ENCODE measurements at regions not wholly inside any gene's neighbourhood (a gene's known extent, or its start where the extent isn't known, plus 50 kb on each side); places are given as distances from the start of the nearest gene placed in this dataset.
"Not testable (repeated sequence)": the region's sequence is repeated elsewhere in the genome, so short reads cannot be mapped to it uniquely, and the experiment has no call there.

DNA sequence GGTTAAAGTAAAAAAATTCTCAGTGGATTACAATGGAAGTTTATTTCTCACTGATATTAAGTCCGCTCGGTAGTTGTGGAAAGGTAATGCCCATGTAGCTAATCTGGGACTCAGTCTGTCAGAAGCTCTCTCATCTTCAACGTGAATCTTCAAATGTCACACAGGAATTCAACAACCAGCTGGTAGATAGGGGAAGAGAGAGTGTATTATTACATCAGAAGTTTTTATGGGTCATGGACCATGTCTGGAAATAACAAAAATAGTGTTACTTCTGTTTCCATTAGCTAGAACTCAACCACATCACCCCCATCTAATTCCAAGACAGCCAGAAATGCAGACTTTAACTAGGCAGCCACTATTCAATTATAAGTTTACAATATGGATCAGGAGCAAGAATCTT, 506.1 kb upstream of the HTR2C start:
- no peak for DNase-seq

DNA sequence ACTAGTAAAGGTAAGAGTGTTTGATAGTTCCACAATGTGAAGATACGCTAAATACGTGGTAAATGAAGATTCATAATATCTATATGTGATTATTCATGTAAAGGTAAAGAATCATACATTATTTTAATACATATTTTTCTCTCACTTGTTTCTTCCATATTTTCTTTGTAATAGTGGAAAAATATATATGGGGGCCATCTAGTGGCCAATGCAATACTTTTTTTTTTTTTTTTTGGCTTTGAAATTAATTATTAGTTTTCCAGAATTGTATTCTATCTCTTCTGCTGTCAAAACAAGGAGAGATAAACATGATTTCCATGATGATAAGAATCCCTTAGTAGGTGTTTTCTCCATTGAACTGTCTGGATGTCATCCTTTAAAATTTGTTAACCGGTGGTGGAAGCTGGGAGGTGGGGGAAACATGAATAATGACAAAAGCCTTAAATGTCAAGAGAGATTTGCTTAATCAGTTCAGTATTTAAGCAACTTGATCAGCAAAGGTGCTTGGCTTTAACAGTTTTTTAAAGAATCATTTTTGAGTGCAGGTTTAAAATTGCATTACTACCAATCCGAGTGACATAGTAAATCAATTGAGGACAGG, 508.7 kb upstream of the HTR2C start:
- no peak for DNase-seq

DNA sequence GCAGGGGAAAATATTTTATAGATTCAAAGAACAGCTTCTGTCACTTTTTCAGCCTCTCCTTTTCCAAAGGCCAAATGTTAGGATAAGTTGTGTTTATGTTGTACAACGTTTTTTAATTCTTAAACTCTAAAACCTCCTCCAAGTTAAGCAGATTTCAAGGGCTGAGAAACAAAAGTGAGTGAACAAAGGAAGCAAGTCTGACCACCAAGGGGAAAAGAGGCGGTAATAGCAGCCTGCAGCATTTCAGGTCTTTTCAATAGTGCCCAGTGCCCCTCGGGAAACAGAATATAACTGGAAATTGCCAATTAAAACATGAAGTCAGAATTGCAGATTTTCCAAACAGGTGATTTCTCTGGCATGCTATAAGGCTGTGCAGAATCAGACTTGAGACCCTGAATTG, 510.0 kb upstream of the HTR2C start:
- DNase-seq = no peak

DNA sequence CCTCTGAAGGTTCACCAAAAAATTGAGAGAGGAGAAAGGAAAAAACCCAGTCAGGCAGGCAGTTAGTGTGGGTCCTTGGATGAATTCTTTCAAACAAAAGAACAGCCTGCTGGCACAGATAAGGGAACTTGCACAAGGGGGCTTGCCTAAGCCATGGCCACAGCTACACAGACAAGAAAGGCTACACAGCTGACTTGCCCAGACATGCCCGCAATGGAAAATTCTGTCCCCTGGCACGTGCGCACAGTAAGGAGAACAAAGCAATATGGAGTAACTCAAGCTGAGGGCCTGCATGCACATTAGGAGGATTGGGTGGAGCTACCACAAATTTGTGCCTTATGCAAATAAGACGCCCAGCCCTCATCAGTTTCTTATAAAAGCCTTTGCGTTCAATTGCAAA, 512.5 kb upstream of the HTR2C start:
- no peak for DNase-seq

DNA sequence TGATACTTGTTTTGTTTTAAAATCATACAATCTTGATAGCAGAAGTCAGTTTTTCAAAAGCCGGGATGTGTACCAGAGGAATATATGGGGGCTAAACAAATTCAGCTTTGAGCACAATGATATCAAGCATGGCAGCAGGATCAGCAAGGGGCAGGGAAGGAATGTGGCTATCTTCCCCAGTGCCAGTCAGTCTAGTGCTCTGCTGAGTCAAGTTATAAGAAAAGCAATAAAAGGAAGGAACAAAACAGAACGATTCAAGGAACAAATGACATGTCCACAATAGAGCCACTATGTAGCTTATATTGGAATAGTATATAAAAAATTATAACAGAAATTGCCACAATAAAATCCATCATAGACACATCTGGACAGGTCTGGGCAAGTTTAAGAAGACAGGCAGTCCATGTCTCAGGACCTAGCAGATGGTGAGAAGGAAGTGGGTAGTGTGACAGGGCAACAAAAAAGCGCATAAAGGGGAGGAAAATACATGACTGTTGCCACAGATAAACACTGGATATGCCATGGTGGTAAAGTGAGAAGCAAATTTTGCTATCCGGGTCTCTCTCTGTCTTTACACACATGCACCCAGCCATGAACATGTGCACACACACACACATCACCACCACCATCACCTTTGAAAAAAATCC, 518.2 kb upstream of the HTR2C start:
- DNase-seq = no peak

DNA sequence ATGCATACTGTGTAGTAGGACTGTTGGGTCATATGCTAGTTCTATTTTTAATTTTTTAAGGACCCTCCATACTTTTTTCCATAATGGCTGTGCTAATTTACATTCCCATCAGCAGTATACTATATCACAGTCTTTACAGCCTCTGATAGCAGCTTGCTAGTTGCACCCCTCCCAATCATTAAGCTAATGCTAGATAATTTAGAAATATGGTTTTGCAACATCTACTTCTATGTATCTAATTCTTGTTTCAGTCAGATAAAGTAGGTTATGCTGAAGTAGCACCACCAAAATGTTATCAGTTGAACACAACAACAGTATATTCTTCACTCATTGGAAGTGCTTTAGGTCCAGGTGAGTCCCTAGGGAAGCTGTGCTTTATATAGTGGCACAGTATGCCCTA, 522.7 kb upstream of the HTR2C start:
- no peak for DNase-seq

DNA sequence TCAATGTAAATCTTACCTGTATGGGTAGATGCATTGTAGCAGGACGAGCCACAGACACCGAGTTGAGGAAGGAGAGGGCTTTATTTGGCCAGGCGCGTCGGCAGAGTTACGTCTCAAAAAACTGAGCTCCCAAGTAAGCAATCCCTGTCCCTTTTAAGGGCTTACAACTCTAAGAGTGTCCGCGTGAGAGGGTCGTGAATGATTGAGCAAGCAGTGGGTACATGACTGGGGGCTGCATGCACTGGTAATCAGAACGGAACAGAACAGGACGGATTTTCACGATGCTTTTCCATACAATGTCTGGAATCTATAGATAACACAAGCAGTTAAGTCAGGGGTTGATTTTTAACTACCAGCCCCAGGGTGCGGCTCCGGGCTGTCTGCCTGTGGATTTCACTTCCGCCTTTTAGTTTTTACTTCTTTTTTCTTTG, 524.9 kb upstream of the HTR2C start:
- no peak for DNase-seq

DNA sequence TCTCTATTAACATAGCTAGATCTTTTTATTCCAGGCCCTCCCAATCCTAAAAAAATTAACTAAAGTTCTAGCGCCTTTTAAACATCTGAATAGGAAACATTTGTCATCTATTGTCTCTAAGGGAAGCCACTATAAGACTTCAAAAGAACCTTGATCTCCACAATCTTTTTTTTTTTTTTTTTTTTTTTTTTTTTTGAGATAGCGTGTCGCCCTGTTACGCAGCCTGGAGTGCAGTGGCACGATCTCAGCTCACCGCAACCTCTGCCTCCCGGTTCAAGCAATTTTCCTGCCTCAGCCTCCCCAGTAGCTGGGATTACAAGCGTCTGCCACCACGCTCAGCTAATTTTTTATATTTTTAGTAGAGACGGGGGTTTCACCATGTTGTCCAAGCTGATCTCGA, 526.5 kb upstream of the HTR2C start:
- DNase-seq = not testable (repeated sequence)

DNA sequence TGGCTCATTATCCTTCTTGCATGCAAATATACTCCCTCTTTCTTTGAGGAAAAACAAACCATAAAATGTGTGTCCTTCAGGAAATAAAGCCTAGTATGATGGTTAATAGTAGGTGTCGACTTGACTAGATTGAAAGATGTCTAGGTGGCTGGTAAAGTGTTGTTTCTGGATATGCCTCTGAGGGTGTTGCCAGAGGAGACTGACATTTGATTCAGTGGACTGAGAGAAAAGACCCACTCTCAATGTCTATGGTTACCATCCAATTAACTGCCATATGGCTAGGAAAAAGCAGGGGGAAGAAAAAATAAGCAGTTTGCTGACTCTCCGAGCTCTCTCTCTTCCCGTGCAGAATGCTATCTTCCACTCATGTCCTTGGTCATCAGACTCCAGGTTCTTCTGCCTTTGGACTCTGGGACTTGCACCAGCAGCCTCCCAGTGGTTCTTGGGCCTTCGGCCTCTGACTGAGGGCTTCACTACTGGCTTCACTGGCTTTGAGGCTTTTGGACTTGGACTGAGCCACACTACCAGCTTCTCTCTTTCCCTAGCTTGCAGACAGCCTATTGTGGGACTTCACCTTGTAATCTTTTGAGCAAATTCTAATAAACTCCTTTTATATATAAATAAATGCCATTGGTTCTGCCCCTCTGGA, 532.1 kb upstream of the HTR2C start:
- no peak for DNase-seq

DNA sequence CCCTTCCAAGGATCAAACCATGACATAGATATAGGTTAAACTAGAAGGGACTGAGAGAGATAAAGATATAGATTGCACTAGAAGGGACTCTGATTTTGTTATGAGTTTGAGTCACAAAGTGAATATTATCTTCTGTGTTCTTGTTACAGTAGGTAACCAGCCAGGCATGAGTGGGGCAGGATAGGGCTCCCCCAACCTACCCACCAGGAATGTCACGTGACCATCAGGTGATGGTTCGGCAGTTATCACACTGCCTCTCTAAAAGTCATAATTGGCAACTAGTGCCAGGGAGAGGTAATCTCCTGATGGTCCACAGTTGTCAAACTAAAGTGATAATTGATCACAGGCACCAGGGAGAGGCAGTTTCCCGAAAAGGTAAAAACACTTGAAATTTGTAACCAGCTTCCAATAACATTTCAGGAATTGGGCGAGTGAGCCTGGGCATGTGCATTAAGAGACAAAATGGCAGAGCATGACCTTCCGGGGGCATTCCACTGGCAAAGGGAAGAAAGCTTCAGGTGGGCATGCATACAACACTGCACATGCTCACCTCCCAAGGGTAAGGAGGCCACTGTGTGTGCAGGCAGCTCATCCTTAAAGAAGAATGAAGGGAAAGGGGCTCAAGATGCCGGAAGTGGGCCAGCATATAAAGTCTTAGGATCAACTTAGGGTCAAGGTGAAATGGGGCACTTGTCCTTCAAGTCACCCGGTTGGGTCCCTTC, 533.6 kb upstream of the HTR2C start:
- no peak for DNase-seq

DNA sequence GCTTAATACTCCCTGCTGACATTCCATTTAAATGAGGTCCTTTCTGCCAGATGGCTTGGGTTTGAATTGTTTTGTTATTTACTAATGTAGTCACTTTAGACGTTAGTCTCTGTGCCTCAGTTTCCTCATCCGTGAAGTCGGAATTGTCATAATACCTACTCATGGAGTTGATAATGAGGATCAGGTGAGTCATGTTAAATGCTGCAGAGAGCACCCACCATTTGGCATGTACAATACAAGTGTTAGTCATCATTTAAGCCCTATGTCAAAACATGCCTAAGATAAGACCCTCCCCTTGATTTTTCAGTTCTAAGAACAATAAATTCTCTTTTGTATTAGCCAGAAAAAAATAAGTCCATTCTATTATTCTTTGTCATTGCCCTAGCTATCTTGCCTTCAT, 534.8 kb upstream of the HTR2C start:
- DNase-seq = no peak

DNA sequence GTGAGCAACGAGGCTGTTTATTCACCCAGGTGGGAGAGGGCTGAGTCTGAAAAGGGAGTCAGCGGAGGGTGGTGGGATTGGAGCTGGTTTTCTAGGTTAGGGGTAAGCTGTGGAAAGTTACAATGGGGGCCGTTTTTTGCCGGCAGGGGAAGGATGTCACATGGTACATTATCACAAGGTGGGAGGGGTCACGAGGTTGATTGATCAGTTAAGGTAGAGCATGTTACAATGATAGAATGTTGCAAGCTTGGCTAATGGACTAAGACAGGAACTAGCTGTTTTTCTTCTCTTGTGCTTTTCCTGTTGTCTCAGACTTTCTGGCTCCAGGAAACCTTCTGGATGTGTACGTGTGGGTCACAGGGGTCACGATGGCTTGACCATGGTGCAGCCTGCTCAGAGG, 536.3 kb upstream of the HTR2C start:
- DNase-seq = no peak

DNA sequence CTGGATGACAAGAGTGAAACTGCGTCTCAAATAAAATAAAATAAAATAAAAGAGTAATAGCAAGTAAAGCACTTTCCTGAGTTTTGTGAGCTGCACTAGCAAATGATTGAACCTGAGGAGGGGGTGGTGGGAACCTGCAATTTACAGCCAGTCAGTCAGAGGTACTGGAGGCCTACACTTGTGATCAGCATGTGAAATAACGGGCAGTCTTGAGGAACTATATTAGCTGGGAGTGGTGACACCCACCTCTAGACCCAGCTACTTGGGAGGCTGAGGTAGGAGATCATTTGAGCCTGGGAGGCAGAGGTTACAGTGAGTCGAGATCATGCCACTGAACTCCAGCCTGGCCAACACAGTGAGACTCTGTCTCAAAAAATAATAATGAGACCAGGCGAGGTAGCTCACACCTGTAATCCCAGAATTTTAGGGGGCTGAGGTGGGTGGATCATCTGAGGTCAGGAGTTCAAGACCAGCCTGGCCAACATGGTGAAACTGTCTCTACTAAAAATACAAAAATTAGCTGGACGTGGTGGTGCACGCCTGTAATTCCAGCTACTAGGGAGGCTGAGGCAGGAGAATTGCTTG, 537.1 kb upstream of the HTR2C start:
- DNase-seq = no peak

DNA sequence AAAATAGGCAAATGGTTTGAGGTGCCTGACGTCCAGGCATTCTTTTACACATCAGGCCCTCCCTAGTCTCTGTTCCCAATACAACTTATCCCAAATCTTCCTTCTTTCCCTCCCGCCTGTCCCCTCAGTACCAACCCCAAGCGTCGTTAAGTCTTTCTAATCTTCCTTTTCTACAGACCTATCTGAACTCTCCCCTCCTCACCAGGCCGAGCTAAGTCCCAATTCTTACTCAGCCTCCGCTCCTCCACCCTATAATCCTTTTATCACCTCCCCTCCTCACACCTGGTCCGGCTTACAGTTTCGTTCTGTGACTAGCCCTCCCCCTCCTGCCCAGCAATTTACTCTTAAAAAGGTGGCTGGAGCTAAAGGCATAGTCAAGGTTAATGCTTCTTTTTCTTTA, 542.4 kb upstream of the HTR2C start:
- not testable (repeated sequence) for DNase-seq

DNA sequence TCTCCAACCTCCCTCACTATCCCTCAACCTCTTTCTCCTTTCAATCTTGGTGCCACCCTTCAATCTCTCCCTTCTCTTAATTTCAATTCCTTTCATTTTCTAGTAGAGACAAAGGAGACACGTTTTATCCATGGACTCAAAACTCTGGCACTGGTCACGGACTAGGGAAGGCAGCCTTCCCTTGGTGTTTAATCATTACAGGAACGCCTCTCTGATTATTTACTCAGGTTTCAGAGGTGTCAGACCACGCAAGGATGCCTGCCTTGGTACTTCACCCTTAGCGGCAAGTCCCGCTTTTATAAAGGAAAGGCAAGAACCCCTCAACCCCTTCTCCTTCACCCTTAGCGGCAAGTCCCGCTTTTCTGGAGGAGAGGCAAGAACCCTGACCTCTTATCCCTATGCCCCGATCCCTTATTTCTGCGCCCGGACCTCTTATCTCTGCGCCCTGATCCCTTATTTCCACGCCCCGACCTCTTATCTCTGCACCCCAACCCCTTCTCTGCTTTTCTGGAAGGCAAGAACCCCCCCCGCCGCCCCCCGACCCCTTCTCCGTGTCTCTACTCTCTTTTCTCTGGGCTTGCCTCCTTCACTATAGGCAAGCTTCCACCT, 543.1 kb upstream of the HTR2C start:
- not testable (repeated sequence) for DNase-seq

DNA sequence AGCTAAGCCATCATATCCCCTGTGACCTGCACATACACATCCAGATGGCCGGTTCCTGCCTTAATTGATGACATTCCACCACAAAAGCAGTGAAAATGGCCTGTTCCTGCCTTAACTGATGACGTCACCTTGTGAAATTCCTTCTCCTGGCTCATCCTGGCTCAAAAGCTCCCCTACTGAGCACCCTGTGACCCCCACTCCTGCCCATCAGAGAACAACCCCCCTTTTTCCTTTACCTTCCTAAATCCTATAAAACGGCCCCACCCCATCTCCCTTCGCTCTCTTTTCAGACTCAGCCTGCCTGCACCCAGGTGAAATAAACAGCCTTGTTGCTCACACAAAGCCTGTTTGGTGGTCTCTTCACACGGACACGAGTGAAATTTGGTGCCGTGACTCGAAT, 543.8 kb upstream of the HTR2C start:
- not testable (repeated sequence) for DNase-seq

DNA sequence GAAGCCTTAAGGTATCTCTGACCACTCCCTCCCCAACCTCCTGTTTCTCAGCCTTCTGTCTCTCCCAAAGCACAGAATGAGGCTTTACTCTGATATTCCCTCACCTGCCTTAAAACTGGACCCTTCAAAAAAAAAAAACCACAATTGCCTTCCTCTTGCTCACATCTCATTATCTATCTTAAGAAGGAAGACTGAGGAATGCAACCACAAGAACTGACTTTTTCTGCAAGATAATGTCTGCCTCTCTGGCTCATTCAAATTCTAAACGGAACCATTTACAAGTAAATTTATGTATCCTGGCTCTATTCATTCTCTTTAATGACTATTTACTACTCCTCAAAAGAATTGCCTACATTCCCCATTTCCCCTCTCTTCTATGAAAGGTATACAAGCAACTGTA, 545.5 kb upstream of the HTR2C start:
- no peak for DNase-seq

DNA sequence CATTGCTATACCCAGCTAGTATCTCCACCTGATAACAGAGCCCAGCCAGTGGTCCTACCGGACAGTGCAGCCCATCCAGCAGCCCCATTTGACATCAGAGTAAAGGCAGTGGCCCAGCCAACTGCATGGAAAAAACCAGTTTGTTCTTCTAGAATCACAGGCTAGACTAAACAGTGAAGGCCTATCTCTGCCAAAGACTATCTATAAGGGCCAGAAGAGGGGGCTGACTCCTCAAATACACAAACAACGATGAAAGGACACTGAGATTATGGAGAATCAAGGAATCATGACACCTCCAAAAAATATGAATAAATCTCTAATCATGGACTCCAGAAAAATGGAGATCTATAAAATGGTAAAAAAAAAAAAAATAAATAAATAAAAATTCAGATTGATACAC, 546.4 kb upstream of the HTR2C start:
- no peak for DNase-seq

DNA sequence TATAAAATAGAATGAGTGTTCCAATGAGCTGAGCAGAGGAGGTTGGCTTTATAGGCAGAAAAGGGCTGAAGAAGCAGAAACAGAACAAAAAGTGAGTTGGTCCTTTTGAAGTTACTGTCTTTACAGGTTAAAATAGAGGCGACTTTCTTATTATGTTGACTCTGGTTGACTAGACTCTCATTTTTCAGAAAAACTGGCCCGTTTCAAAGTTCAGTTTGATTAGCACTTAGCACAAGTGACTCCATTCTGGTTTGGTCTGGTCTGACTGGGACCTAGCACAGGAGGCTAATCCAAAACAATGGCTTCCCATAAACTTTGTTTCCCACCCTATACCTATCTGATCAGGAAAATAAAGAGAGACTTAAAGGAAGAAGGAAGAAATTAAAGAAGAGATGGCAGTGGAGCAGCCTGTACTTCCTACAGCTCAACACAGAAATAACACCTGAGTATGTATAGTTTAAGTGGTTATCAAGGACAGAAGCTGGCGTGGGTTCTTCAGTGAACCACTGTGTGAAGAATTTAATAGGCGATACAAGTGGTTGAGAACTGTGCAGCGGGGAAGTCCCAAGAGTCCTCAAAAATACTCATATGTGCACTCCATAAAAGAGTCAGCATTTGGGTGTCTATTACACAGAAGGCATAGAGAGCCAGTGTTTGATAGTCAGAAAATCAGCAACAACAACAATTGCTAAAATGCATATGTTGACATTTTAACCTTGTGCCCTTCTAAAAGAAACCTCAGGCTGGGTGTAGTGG, 554.8 kb upstream of the HTR2C start:
- DNase-seq = no peak

DNA sequence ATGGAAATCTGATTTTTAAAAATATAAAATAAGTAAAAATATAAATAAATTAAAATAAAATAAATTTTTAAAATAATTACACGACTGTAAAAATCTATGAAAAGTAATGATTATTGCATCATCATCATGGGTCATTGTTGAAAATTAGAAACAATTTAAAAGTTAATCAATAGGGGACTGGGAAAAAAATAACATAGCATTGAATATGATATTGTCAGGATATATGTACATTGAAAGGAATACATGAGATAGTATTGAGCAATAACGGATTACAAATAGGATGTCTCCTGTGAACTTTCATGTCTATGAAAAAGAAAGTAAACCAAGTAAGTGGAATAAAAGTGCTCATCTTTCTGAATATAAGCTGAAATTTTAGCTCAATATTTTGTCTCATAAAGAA, 566.8 kb upstream of the HTR2C start:
- DNase-seq = no peak

DNA sequence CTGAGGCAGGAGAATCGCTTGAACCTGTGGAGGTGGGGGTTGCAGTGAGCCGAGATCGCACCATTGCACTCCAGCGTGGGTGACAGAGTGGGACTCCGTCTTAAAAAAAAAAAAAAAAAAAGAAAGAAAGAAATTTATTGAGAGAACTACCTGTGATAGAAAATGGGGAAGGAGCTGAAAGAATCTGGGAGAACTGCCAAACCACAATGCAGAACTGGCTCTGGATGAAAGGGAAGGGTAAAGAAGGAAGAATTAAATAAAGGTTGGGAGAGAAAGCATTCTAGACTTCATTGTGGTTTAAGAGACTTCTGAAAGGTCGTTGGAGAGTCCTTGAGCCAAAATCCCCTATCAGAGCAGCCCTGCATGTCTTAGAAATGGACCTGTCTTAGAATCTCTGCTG, 567.9 kb upstream of the HTR2C start:
- DNase-seq = no peak

DNA sequence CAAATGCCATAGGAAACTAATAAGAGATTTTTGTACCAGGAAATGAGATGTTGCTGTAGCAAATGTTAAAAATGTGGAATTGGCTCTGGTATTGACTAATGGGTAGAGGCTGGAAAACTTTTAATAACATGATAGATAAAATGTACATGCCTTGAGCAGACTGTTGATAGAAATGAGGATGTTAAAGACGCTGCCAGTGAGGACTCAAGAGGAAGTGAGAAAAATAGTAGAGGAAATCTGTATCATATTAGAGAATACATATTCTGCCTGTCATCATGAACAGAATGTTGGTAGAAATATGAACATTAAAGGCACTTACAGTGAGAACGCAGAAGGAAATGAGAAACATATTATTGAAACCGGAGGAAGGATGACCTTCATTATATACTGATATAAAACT, 577.2 kb upstream of the HTR2C start:
- DNase-seq = no peak
